GM23248 (cell line): ENCODE measurements at regions not wholly inside any gene's neighbourhood (a gene's known extent, or its start where the extent isn't known, plus 50 kb on each side); places are given as distances from the start of the nearest gene placed in this dataset.

Experiments used
- EZH2 ChIP-seq: fragments of 200-600 bp; sonication (generic); IDR thresholded peaks from 2 replicates; pipeline ENCODE4 v1.6.1; 2018; ENCODE audit warnings: antibody characterized with exemption, mild to moderate bottlenecking; ENCODE audit not compliant: insufficient read depth, poor library complexity, severe bottlenecking
- EZH2phosphoT487 ChIP-seq: fragments of 200-600 bp; sonication (generic); IDR thresholded peaks from 2 replicates; pipeline ENCODE4 v1.6.1; 2018; ENCODE audit warnings: antibody characterized with exemption, moderate library complexity, mild to moderate bottlenecking, low read depth; ENCODE audit not compliant: insufficient read depth

- TF ChIP-seq EZH2 = no peak
- TF ChIP-seq EZH2phosphoT487 = no peak
Observed at GRCh38 chr6:159375014-159375413, 205.8 kb downstream of the FNDC1 start.
